ENCODE measurements at regions not wholly inside any gene's neighbourhood (a gene's known extent, or its start where the extent isn't known, plus 50 kb on each side); places are given as distances from the start of the nearest gene placed in this dataset.

- no peak for DNase-seq (ENCODE audit: low read depth in 2 of 2)
Measured at GRCh38 chr3:56867671-56868070, 65.9 kb upstream of the ARHGEF3 start.

- no peak for DNase-seq (ENCODE audit: low read depth in 2 of 2)
Measured at GRCh38 chr3:56864918-56865524, 63.3 kb upstream of the ARHGEF3 start.

- no peak for DNase-seq (ENCODE audit: low read depth in 2 of 2)
Measured at GRCh38 chr3:56864090-56864489, 62.3 kb upstream of the ARHGEF3 start.

DNA sequence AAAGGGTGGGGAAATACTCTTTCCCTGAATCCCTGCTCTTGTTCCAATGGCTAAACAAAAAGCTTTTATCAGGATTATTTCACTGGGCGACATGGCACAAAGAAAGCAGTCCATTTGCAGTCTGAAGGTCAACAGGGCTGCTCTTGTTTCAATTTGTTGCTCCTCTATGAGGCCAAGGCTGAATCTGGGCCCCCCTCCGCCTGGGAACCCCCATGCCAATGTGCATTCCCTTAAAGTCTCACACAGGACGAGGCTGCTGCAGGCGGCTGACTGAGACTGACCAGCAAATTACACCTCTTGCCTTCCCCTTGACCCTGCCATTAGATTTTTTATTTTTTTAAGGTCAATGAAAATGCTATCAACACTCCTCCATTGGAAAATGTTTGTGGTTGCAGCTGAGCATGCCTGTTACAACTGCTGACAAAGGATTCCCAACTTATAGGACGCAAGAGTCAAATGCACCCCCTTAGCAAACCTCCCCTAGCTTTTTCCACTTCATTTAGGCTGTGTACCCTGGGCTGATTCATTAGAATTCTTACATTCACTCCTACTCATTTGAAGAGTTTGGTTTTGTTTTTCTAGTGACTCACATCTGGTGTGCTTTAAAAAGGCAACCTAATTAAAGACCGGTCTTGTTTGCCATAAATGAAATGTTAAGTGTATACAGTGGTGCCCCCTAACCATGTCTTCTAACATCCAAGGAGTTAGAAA is 60.8 kb upstream of the ARHGEF3 start:
- no peak for DNase-seq (ENCODE audit: low read depth in 2 of 2)

DNA sequence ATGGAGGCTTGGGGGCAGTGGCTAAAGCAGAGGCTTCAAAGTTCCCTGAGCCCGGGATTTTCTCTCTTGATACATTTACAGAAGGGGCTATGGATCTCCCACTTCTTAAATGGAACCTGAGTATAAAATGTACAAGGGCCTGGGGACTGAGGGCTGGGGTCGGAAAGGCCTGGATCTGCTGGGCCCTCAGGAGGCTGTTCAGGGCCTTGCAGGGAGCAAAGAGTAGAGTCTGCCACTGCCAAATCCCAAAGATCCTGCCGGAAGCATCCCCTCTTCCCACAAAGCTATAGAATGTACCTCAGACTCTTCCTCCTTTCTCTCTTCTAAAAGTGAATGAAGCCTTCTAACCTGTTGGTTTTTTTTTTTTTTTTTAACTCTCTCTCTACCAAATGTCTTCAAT is 59.8 kb upstream of the ARHGEF3 start:
- DNase-seq (ENCODE audit: low read depth in 2 of 2), result no peak

DNA sequence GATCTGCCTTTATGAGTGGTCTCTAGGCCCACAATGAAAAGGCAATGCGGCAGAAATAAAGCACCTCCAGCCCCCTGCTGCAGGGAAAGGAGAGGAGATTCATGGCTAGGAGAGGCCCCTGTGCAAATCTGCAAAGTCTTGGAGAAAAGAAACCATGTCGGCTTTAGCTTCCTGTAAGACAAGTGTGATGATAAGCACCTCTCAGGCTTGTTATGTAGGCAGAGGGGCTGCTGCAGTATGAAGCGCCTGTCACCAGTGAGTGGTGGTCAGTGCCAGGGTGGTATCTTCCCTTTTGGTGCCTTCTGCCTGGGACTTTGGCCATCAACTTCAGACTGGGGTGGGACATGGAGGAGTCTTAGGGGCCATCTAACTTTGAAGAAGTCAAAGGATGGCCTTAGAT is 59.2 kb upstream of the ARHGEF3 start:
- DNase-seq (ENCODE audit: low read depth in 2 of 2), result no peak

DNA sequence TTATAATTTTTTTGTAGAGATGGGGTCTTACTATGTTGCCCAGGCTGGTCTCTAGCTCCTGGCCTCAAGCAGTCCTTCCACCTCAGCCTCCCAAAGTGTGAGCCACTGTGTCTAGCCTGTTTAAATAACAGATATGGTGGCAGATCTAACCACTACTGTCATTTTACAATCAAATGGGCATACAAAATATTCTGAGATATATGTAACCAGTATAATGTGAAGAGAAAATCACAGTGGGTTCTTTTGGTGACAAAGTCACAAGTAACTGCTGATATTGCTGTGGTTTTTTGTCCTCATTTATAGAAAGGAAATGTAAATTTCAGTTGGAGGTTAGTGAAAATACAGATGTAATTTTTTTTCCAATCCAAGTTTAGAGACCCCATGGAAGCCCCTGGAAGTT is 58.6 kb upstream of the ARHGEF3 start:
- DNase-seq (ENCODE audit: low read depth in 2 of 2), result no peak

DNA sequence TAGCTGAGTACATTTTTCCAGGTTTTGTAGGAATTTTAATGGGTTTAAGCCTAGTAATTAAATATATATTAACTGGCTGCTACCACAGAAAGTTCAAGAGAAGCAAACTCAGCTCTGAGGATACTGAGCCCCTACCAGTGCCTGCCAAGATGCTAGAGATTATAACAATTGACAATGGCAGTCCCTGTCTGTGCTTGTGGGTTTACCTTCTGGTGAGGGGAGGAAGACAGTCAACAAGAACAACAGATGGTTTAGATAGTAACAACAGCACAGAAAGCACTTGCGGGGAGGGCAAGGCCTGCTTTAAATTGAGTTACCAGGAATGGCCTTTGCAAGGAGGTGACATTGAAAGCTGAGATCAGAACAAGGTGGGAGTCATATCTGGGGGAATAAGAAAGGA is 56.6 kb upstream of the ARHGEF3 start:
- no peak for DNase-seq (ENCODE audit: low read depth in 2 of 2)

DNA sequence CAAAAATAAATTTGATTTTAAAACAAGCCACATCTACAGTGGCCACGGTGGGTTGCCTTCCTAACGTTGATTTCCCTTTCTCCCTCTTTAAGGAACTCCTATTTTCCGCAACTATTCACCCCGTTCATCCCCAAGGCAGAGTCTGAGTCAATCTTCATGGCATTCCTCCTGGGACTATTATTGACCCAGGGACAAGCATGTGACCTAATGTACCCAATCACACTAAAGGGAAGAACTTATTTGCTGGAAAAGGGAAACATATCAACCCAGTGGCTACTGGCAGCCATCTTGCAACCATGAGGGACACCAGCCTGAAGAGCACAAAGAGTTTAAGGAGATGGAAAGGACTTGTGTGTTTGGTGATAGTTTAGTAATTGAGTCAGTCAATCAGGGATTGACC is 55.4 kb upstream of the ARHGEF3 start:
- no peak for DNase-seq (ENCODE audit: low read depth in 2 of 2)

GRCh38 chr3:56856752-56857151 is 55.0 kb upstream of the ARHGEF3 start:
- no peak for DNase-seq (ENCODE audit: low read depth in 2 of 2)

DNA sequence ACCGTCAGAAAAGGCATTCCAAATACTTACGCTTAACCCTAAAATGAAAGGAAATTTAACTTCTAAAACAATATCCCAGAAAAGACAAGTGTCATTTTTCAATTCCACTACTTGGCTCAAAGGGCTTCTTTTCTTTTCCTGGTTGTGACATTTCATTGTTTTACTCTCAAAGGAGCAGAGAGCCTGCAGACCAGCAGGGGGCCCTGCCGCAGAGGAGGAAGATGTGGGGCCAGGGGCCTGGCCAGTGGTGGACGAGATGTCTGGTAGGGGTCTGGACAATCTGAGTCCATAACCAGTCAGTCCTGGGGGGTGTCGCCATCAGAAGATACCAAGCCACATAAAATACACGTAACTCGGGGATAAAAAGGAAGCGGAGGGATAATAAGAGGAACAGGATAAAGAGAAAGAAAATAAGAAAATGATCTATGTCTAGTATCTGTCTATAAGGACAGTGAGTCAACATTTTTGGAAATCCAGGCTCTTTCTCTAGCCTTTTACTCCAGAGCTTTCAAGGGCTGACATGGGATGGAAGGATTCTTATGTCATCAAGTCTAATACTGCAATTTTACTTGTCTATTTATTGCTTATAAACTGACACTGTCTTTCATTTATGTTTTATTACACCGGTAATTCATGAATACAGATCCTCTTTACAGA is 54.2 kb upstream of the ARHGEF3 start:
- no peak for DNase-seq (ENCODE audit: low read depth in 2 of 2)

- no peak for DNase-seq (ENCODE audit: low read depth in 2 of 2)
Measured at GRCh38 chr3:56854856-56855611, 53.3 kb upstream of the ARHGEF3 start.

GRCh38 chr3:56851966-56852884 is 50.5 kb upstream of the ARHGEF3 start:
- DNase-seq (ENCODE audit: low read depth in 2 of 2), result peak in 1 of 2 experiments; percentile 2
